SK-N-SH (cell line): ENCODE measurements at regions not wholly inside any gene's neighbourhood (a gene's known extent, or its start where the extent isn't known, plus 50 kb on each side); places are given as distances from the start of the nearest gene placed in this dataset.

ENCODE experiments used
- CTCF ChIA-PET: fragments of 300-600, 350-600 bp; formaldehyde crosslinking; extraction: SDS; loops from one replicate; lab custom pipeline; 2021; lab: Yijun Ruan, JAX
- POLR2A ChIA-PET: fragments of 350-600 bp; sonication (Branson Sonifier 250); formaldehyde crosslinking; extraction: SDS; loops from one replicate; lab custom pipeline; 2020; ENCODE audit warnings: antibody characterized with exemption, inconsistent platforms; lab: Yijun Ruan, JAX
- DNase-seq: peaks from one replicate; pipeline ENCODE4 v3.0.0; 2012
- H2AFZ ChIP-seq: fragments of 200-600 bp; sonication (generic); 2 replicates; pipeline ENCODE4 v1.8.1; 2016; ENCODE audit warnings: antibody characterized with exemption, mild to moderate bottlenecking, low read depth
- H3F3A ChIP-seq: fragments of 200-600 bp; sonication (generic); replicated peaks from 2 replicates; pipeline ENCODE3; 2016; ENCODE audit warnings: antibody characterized with exemption, mild to moderate bottlenecking; ENCODE audit not compliant: insufficient read depth
- H3K27ac ChIP-seq, 2 experiments: fragments of 200-500 bp in 1 of 2; fragments of 200-600 bp in 1 of 2; sonication (Bioruptor generic) in 1 of 2; sonication (generic), shearing (Covaris generic) in 1 of 2; 2 replicates each; pipeline versions ENCODE4 v1.5.1 to v1.6.1; 2014 to 2016; ENCODE audit warnings: low read depth in 2 of 2, inconsistent platforms in 1 of 2, low read length in 1 of 2, mild to moderate bottlenecking in 1 of 2, mixed read lengths in 1 of 2
- H3K27me3 ChIP-seq: fragments of 200-600 bp; sonication (generic), shearing (Covaris generic); 2 replicates; pipeline ENCODE4 v1.6.1; 2016; ENCODE audit warnings: mixed run types; ENCODE audit not compliant: insufficient read depth
- H3K36me3 ChIP-seq, 2 experiments: fragments of 200-500 bp in 1 of 2; fragments of 200-600 bp in 1 of 2; sonication (Bioruptor generic) in 1 of 2; sonication (generic) in 1 of 2; replicated peaks in 1 of 2; 2 replicates each; pipeline versions ENCODE3 to v1.5.1; 2014 to 2016; ENCODE audit warnings: low read length in 1 of 2, mild to moderate bottlenecking in 1 of 2; ENCODE audit not compliant: insufficient read depth in 2 of 2, control insufficient read depth in 1 of 2
- H3K4me1 ChIP-seq, 2 experiments: fragments of 200-500 bp in 1 of 2; fragments of 200-600 bp in 1 of 2; sonication (Bioruptor generic) in 1 of 2; sonication (generic), shearing (Covaris generic) in 1 of 2; 2 replicates each; pipeline versions ENCODE4 v1.5.1 to v1.6.1; 2014 to 2016; ENCODE audit warnings: low read depth in 1 of 2, low read length in 1 of 2, mixed run types in 1 of 2; ENCODE audit not compliant: insufficient read depth in 2 of 2, control insufficient read depth in 1 of 2
- H3K4me2 ChIP-seq: fragments of 200-600 bp; sonication (generic), shearing (Covaris generic); 2 replicates; pipeline ENCODE4 v1.6.1; 2017; ENCODE audit warnings: mixed run types
- H3K4me3 ChIP-seq, 2 experiments: fragments of 200-500 bp in 1 of 2; fragments of 200-600 bp in 1 of 2; sonication (Bioruptor generic) in 1 of 2; sonication (generic), shearing (Covaris generic) in 1 of 2; 2 replicates each; pipeline versions ENCODE4 v1.5.1 to v1.8.1; 2014 to 2016; ENCODE audit warnings: low read depth in 2 of 2, inconsistent platforms in 1 of 2, low read length in 1 of 2, mild to moderate bottlenecking in 1 of 2, mixed read lengths in 1 of 2, moderate library complexity in 1 of 2
- H3K79me2 ChIP-seq: fragments of 200-600 bp; sonication (generic); 2 replicates; pipeline ENCODE4 v1.8.1; 2017; ENCODE audit warnings: mild to moderate bottlenecking; ENCODE audit not compliant: insufficient read depth
- H3K9ac ChIP-seq: fragments of 200-600 bp; sonication (generic); 2 replicates; pipeline ENCODE4 v1.6.1; 2017; ENCODE audit warnings: mixed run types
- H3K9me2 ChIP-seq: fragments of 200-600 bp; sonication (generic); 2 replicates; pipeline ENCODE4 v1.6.1; 2017; ENCODE audit warnings: mixed run types
- H3K9me3 ChIP-seq: fragments of 200-600 bp; sonication (generic); 2 replicates; pipeline ENCODE4 v1.6.1; 2017; ENCODE audit warnings: mixed run types, mild to moderate bottlenecking, moderate library complexity
- H4K20me1 ChIP-seq: fragments of 200-600 bp; sonication (generic); 2 replicates; pipeline ENCODE4 v1.6.1; 2017; ENCODE audit warnings: mild to moderate bottlenecking, mixed run types; ENCODE audit not compliant: insufficient read depth
- CHD2 ChIP-seq: fragments of 150-350 bp; IDR thresholded peaks from 2 replicates; pipeline ENCODE4 v1.6.1; 2018; ENCODE audit warnings: low read length; ENCODE audit not compliant: partially characterized antibody
- CTCF ChIP-seq: fragments of 200-600 bp; sonication (generic); IDR thresholded peaks from 2 replicates; pipeline ENCODE4 v1.6.1; 2017; ENCODE audit warnings: antibody characterized with exemption, mild to moderate bottlenecking, moderate library complexity
- EZH2phosphoT487 ChIP-seq: fragments of 200-600 bp; sonication (generic); IDR thresholded peaks from 2 replicates; pipeline ENCODE4 v1.6.1; 2017; ENCODE audit warnings: low read depth, mixed run types, mild to moderate bottlenecking, antibody characterized with exemption, moderate library complexity, borderline replicate concordance
- FOSL2 ChIP-seq: IDR thresholded peaks from 2 replicates; pipeline ENCODE4 v1.4.0; 2012; ENCODE audit warnings: low read depth, mild to moderate bottlenecking, moderate library complexity, borderline replicate concordance
- FOXM1 ChIP-seq: IDR thresholded peaks from 2 replicates; pipeline ENCODE4 v1.4.0; 2012; ENCODE audit warnings: low read depth, mild to moderate bottlenecking
- GATA2 ChIP-seq: sonication (generic); formaldehyde crosslinking; IDR thresholded peaks from 2 replicates; pipeline ENCODE4 v1.5.0; 2020; ENCODE audit warnings: mild to moderate bottlenecking, missing genetic modification reagents
- MAX ChIP-seq: IDR thresholded peaks from 2 replicates; pipeline ENCODE4 v1.4.0; 2012; ENCODE audit warnings: low read depth
- NFIC ChIP-seq: IDR thresholded peaks from 2 replicates; pipeline ENCODE4 v1.4.0; 2012; ENCODE audit warnings: borderline replicate concordance
- PBX3 ChIP-seq: IDR thresholded peaks from 2 replicates; pipeline ENCODE4; 2012
- SIN3A ChIP-seq: IDR thresholded peaks from 2 replicates; pipeline ENCODE4 v1.6.1; 2012; ENCODE audit warnings: low read depth, mild to moderate bottlenecking, low read length, moderate library complexity, borderline replicate concordance
- SMC3 ChIP-seq: IDR thresholded peaks from 2 replicates; pipeline ENCODE4 v1.6.1; 2012; ENCODE audit warnings: low read depth, low read length, improper control_type of control experiment
- USF1 ChIP-seq: IDR thresholded peaks from 2 replicates; pipeline ENCODE4 v1.4.0; 2012; ENCODE audit warnings: low read depth, borderline replicate concordance
- YY1 ChIP-seq: IDR thresholded peaks from 2 replicates; pipeline ENCODE4 v1.4.0; 2012; ENCODE audit warnings: low read depth, mild to moderate bottlenecking
- ZBTB33 ChIP-seq: IDR thresholded peaks from 2 replicates; pipeline ENCODE4 v1.4.0; 2012; ENCODE audit warnings: low read depth, borderline replicate concordance
- WGBS: methylation state at CpG from one replicate; pipeline ENCODE4 v1.1.6; 2017; ENCODE audit warnings: low lambda C conversion rate; 5-methylcytosine and 5-hydroxymethylcytosine counted together

- Histone ChIP-seq H3K4me2 (no peak overlapping the region), H3K27ac (no peak overlapping the region), H3K9me2 (peaks cover 4% of the 10 kb centered on the region; the same call in 1 of the 2 replicates), H4K20me1 (no peaks in the 10 kb centered on the region), H3F3A (no peaks in the 10 kb centered on the region), H3K9ac (no peak overlapping the region), H2AFZ (no peak overlapping the region), H3K79me2 (no peaks in the 10 kb centered on the region), H3K9me3 (peaks cover 16% of the 10 kb centered on the region; the same call in 1 of the 2 replicates), H3K27me3 (no peaks in the 10 kb centered on the region), H3K4me1 (no peaks in the 10 kb centered on the region), H3K36me3 (no peaks in the 10 kb centered on the region), H3K4me3 (no peak overlapping the region)
- WGBS = 17% methylated on average over 2 of the region's 2 CpGs
- TF ChIP-seq EZH2phosphoT487 = no peak
- TF ChIP-seq CHD2 = no peak
- no peak for TF ChIP-seq FOSL2
- TF ChIP-seq FOXM1 = no peak
- no peak for TF ChIP-seq GATA2
- TF ChIP-seq ZBTB33 = no peak
- no peak for TF ChIP-seq USF1
- no peak for TF ChIP-seq YY1
- DNase-seq = no peak
- ChIA-PET CTCF (interaction anchor here (0.8 to 1.2 kb wide), 2 partner anchors 35 to 48 kb away, joined by 3 to 6 read pairs; no protein-coding TSS in a partner anchor), POLR2A (no interaction called here)
Measured at GRCh38 chr7:53397911-53398310, 362.5 kb downstream of the POM121L12 start.

- POLR2A ChIA-PET = no interaction called here
- Histone ChIP-seq H3K27ac (no peak overlapping the region), H3K9me3 (peaks cover 12% of the 10 kb centered on the region; the same call in 1 of the 2 replicates)
- TF ChIP-seq NFIC (no peak), PBX3 (no peak), EZH2phosphoT487 (no peak), SIN3A (no peak), ZBTB33 (no peak), CTCF (no peak), SMC3 (no peak), MAX (no peak)
- TF ChIP-seq, all 33 proteins: peak for 0
- Histone ChIP-seq H3K4me3 (no peak overlapping the region), H3K9me2 (no peaks in the 10 kb centered on the region), H2AFZ (no peak overlapping the region), H3K4me2 (no peak overlapping the region), H3K27me3 (no peaks in the 10 kb centered on the region), H3K9ac (no peak overlapping the region), H3K36me3 (no peaks in the 10 kb centered on the region), H3K79me2 (no peaks in the 10 kb centered on the region), H4K20me1 (no peaks in the 10 kb centered on the region), H3K4me1 (no peaks in the 10 kb centered on the region), H3F3A (no peaks in the 10 kb centered on the region)
- WGBS = 27% methylated on average over 2 of the region's 2 CpGs
- CTCF ChIA-PET = no interaction called here
- DNase-seq = no peak
Measured at GRCh38 chr7:53398566-53398965, 363.1 kb downstream of the POM121L12 start.
